ENCODE measurements at regions not wholly inside any gene's neighbourhood (a gene's known extent, or its start where the extent isn't known, plus 50 kb on each side); places are given as distances from the start of the nearest gene placed in this dataset.

DNA sequence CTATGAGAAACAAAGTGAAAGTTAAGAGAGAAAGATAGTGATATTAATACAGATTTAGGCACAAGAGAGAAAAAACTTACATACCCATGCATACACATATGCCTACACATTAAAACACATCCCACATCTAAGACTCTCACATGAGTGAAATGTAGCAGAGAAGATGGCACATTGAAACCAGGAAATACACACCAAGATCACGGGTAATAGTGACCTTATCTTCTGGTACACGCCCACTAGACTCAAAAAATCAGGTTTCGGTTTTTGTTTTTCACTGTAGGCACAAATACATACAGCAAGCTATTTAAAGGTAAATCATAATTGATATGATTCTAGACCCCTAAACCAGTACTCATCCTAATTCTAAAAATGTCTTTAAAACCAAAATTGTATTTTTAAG, 225.2 kb upstream of the TAC1 start:
- TF ChIP-seq, protein P1, sequence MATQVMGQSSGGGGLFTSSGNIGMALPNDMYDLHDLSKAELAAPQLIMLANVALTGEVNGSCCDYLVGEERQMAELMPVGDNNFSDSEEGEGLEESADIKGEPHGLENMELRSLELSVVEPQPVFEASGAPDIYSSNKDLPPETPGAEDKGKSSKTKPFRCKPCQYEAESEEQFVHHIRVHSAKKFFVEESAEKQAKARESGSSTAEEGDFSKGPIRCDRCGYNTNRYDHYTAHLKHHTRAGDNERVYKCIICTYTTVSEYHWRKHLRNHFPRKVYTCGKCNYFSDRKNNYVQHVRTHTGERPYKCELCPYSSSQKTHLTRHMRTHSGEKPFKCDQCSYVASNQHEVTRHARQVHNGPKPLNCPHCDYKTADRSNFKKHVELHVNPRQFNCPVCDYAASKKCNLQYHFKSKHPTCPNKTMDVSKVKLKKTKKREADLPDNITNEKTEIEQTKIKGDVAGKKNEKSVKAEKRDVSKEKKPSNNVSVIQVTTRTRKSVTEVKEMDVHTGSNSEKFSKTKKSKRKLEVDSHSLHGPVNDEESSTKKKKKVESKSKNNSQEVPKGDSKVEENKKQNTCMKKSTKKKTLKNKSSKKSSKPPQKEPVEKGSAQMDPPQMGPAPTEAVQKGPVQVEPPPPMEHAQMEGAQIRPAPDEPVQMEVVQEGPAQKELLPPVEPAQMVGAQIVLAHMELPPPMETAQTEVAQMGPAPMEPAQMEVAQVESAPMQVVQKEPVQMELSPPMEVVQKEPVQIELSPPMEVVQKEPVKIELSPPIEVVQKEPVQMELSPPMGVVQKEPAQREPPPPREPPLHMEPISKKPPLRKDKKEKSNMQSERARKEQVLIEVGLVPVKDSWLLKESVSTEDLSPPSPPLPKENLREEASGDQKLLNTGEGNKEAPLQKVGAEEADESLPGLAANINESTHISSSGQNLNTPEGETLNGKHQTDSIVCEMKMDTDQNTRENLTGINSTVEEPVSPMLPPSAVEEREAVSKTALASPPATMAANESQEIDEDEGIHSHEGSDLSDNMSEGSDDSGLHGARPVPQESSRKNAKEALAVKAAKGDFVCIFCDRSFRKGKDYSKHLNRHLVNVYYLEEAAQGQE (IDR thresholded peaks at IDR 0.05): no peak
- TF ChIP-seq JUND (IDR thresholded peaks at IDR 0.05): no peak
- no peak for TF ChIP-seq GABPA (IDR thresholded peaks at IDR 0.05 in 1 of 2, conservative IDR thresholded peaks at IDR 0.05 in 1 of 2)
- TF ChIP-seq ATF3 (IDR thresholded peaks at IDR 0.05): no peak
- TF ChIP-seq, protein P2, sequence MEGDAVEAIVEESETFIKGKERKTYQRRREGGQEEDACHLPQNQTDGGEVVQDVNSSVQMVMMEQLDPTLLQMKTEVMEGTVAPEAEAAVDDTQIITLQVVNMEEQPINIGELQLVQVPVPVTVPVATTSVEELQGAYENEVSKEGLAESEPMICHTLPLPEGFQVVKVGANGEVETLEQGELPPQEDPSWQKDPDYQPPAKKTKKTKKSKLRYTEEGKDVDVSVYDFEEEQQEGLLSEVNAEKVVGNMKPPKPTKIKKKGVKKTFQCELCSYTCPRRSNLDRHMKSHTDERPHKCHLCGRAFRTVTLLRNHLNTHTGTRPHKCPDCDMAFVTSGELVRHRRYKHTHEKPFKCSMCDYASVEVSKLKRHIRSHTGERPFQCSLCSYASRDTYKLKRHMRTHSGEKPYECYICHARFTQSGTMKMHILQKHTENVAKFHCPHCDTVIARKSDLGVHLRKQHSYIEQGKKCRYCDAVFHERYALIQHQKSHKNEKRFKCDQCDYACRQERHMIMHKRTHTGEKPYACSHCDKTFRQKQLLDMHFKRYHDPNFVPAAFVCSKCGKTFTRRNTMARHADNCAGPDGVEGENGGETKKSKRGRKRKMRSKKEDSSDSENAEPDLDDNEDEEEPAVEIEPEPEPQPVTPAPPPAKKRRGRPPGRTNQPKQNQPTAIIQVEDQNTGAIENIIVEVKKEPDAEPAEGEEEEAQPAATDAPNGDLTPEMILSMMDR (IDR thresholded peaks at IDR 0.05; ENCODE audit: low read depth, low read length, missing input control): no peak
- no peak for TF ChIP-seq YY1 (IDR thresholded peaks at IDR 0.05)

All from liver (tissue), 3 donors.